GM12878 (cell line): ENCODE measurements at regions not wholly inside any gene's neighbourhood (a gene's known extent, or its start where the extent isn't known, plus 50 kb on each side); places are given as distances from the start of the nearest gene placed in this dataset.

Experiments
- ATAC-seq: fragments of 200-7000 bp; cut with Tn5 transposase; 3 replicates; pipeline ENCODE4 v1.9.1; 2020; ENCODE audit warnings: mild to moderate bottlenecking, moderate library complexity
- BruUV-seq: library from RNA; stranded (reverse); fragments of 400-500 nt; replicated peaks from 2 replicates; lab custom pipeline; 2021; lab: Mats Ljungman, UMichigan
- CTCF ChIA-PET: fragments of 300-600 bp; sonication (Branson Sonifier 250); formaldehyde crosslinking; extraction: SDS; loops from one replicate; lab custom pipeline; 2021; ENCODE audit warnings: inconsistent platforms; lab: Yijun Ruan, JAX
- POLR2A ChIA-PET: fragments of 350-600 bp; formaldehyde crosslinking; extraction: SDS; loops from one replicate; lab custom pipeline; 2021; ENCODE audit warnings: inconsistent platforms; lab: Charles Lee
- RAD21 ChIA-PET: fragments of 300-600 bp; sonication (Branson Sonifier 250); formaldehyde crosslinking; loops from one replicate; lab custom pipeline; 2023; ENCODE audit warnings: antibody characterized with exemption; ENCODE audit not compliant: unreplicated experiment; lab: Charles Lee
- SMC1A ChIA-PET: fragments of 300-600 bp; sonication (Branson Sonifier 250); formaldehyde crosslinking; loops from one replicate; lab custom pipeline; 2023; ENCODE audit not compliant: unreplicated experiment, uncharacterized antibody; lab: Charles Lee
- DNase-seq: peaks from one replicate; pipeline ENCODE4 v3.0.0-alpha.2; 2011; ENCODE audit warnings: low read depth, low spot score
- FAIRE-seq: peaks from 3 replicates; lab custom pipeline; 2011; peaks lifted over from hg19 to GRCh38; lab: Jason Lieb, UNC
- H2AFZ ChIP-seq: 2 replicates; pipeline ENCODE4 v1.6.0; 2011; ENCODE audit warnings: low read depth, low read length, control low read depth; ENCODE audit not compliant: control insufficient read depth
- H3K27ac ChIP-seq: 2 replicates; pipeline ENCODE4 v1.5.1; 2011; ENCODE audit warnings: control low read depth; ENCODE audit not compliant: control insufficient read depth, insufficient read depth
- H3K27me3 ChIP-seq, 2 experiments: replicated peaks in 1 of 2; 2 replicates each; pipeline versions ENCODE4 v1.6.0 to v1.6.1; 2011; ENCODE audit warnings: low read length in 1 of 2; ENCODE audit not compliant: control insufficient read depth in 2 of 2, insufficient read depth in 2 of 2
- H3K36me3 ChIP-seq, 2 experiments: 2 replicates each; pipeline ENCODE4 v1.5.1; 2011; ENCODE audit warnings: low read length in 1 of 2; ENCODE audit not compliant: control insufficient read depth in 2 of 2, insufficient read depth in 2 of 2
- H3K4me1 ChIP-seq: 2 replicates; pipeline ENCODE4 v1.6.1; 2011; ENCODE audit warnings: mild to moderate bottlenecking, low read length, moderate library complexity, mixed read lengths; ENCODE audit not compliant: control insufficient read depth, insufficient read depth
- H3K4me2 ChIP-seq: 2 replicates; pipeline ENCODE4 v1.6.0; 2011; ENCODE audit warnings: control low read depth; ENCODE audit not compliant: control insufficient read depth, insufficient read depth
- H3K4me3 ChIP-seq: fragments of 200-600 bp; sonication (generic); 2 replicates; pipeline ENCODE4 v1.5.1; 2016
- H3K79me2 ChIP-seq: 2 replicates; pipeline ENCODE4 v1.6.0; 2011; ENCODE audit warnings: low read length; ENCODE audit not compliant: control insufficient read depth, insufficient read depth
- H3K9ac ChIP-seq: 2 replicates; pipeline ENCODE4 v1.8.0; 2011; ENCODE audit warnings: low read length, control low read depth, mixed read lengths; ENCODE audit not compliant: control insufficient read depth, insufficient read depth
- H3K9me3 ChIP-seq: replicated peaks from 3 replicates; pipeline ENCODE4 v1.5.1; 2011; ENCODE audit warnings: mild to moderate bottlenecking, low read length; ENCODE audit not compliant: control insufficient read depth, insufficient read depth
- H4K20me1 ChIP-seq: 2 replicates; pipeline ENCODE4 v1.6.0; 2011; ENCODE audit not compliant: control insufficient read depth, insufficient read depth
- BMI1 ChIP-seq: fragments of 450-650 bp; IDR thresholded peaks from 2 replicates; pipeline ENCODE4 v1.6.1; 2016; ENCODE audit warnings: mild to moderate bottlenecking, moderate library complexity, borderline replicate concordance
- BRCA1 ChIP-seq: IDR thresholded peaks from 2 replicates; pipeline ENCODE4 v1.6.1; 2011; ENCODE audit warnings: low read depth, low read length, improper control_type of control experiment
- CEBPB ChIP-seq, 2 experiments: fragments of 150-350 bp in 1 of 2; IDR thresholded peaks; 2 replicates each; pipeline ENCODE4 v1.6.1; 2012 to 2014; ENCODE audit warnings: low read depth in 2 of 2, low read length in 2 of 2, borderline replicate concordance in 1 of 2, inconsistent platforms in 1 of 2
- CHD2 ChIP-seq: IDR thresholded peaks from 2 replicates; pipeline ENCODE4 v1.6.1; 2011; ENCODE audit warnings: low read depth, low read length, improper control_type of control experiment, borderline replicate concordance
- CHD4 ChIP-seq: fragments of 200-600 bp; sonication (generic); IDR thresholded peaks from 2 replicates; pipeline ENCODE4 v1.6.1; 2016; ENCODE audit warnings: mild to moderate bottlenecking
- ELK1 ChIP-seq: IDR thresholded peaks from 2 replicates; pipeline ENCODE4 v1.6.1; 2012; ENCODE audit warnings: low read depth, low read length, improper control_type of control experiment
- FOS ChIP-seq: IDR thresholded peaks from 3 replicates; pipeline ENCODE4 v1.6.1; 2011; ENCODE audit warnings: borderline replicate concordance; ENCODE audit not compliant: insufficient read length; ENCODE audit errors: extremely low read depth
- HCFC1 ChIP-seq: fragments of 150-350 bp; IDR thresholded peaks from 2 replicates; pipeline ENCODE4 v1.6.1; 2014; ENCODE audit warnings: low read length
- IKZF1 ChIP-seq: fragments of 450-650 bp; conservative IDR thresholded peaks from 2 replicates; pipeline ENCODE4 v1.6.1; 2017; ENCODE audit warnings: antibody characterized with exemption, mild to moderate bottlenecking
- KDM1A ChIP-seq: fragments of 200-600 bp; sonication (generic); IDR thresholded peaks from 2 replicates; pipeline ENCODE4 v1.6.1; 2016; ENCODE audit warnings: borderline replicate concordance
- MTA2 ChIP-seq: fragments of 450-650 bp; IDR thresholded peaks from 2 replicates; pipeline ENCODE4 v1.6.1; 2016; ENCODE audit warnings: low read depth, mild to moderate bottlenecking, moderate library complexity
- RAD51 ChIP-seq: fragments of 450-650 bp; IDR thresholded peaks from 2 replicates; pipeline ENCODE4 v1.6.1; 2016; ENCODE audit warnings: moderate library complexity, mild to moderate bottlenecking, inconsistent platforms
- RBBP5 ChIP-seq: fragments of 200-600 bp; sonication (generic); conservative IDR thresholded peaks from 2 replicates; pipeline ENCODE4 v1.6.1; 2016
- RCOR1 ChIP-seq: conservative IDR thresholded peaks from 2 replicates; pipeline ENCODE4 v1.6.1; 2012; ENCODE audit warnings: low read depth, low read length, improper control_type of control experiment
- SPI1 ChIP-seq: IDR thresholded peaks from 2 replicates; pipeline ENCODE4 v1.6.1; 2011; ENCODE audit warnings: low read depth, mild to moderate bottlenecking, low read length, moderate library complexity, borderline replicate concordance; ENCODE audit not compliant: insufficient read depth
- STAT1 ChIP-seq: fragments of 450-650 bp; conservative IDR thresholded peaks from 2 replicates; pipeline ENCODE4 v1.6.1; 2014; ENCODE audit warnings: antibody characterized with exemption, mild to moderate bottlenecking
- TARDBP ChIP-seq: IDR thresholded peaks from 2 replicates; pipeline ENCODE4 v1.6.1; 2016; ENCODE audit warnings: borderline replicate concordance
- TCF12 ChIP-seq: IDR thresholded peaks from 2 replicates; pipeline ENCODE4 v1.6.1; 2011; ENCODE audit warnings: low read depth, mild to moderate bottlenecking, low read length
- WGBS: methylation state at CpG from one replicate; pipeline ENCODE4 v1.1.6; 2016; ENCODE audit warnings: low lambda C conversion rate; ENCODE audit not compliant: insufficient replicate concordance, insufficient coverage; ENCODE audit errors: missing lambda C conversion rate; 5-methylcytosine and 5-hydroxymethylcytosine counted together
- in situ Hi-C: fragments of 300-500 bp; cut with MboI; formaldehyde crosslinking; loops from 9 replicates; pipeline ENCODE4 v1.14.3; 2018; ENCODE audit warnings: mixed read lengths
- intact Hi-C: fragments of 100-400 bp; cut with micrococcal nuclease; formaldehyde crosslinking; loops from one replicate; pipeline ENCODE4 v1.14.2; 2022; ENCODE audit not compliant: unreplicated experiment
- TF ChIP-seq, protein P1 (sequence below): IDR thresholded peaks from 2 replicates; pipeline ENCODE4 v1.6.1; 2011; ENCODE audit warnings: low read depth, mild to moderate bottlenecking, low read length, moderate library complexity, borderline replicate concordance; ENCODE audit errors: extremely low read depth

DNA sequence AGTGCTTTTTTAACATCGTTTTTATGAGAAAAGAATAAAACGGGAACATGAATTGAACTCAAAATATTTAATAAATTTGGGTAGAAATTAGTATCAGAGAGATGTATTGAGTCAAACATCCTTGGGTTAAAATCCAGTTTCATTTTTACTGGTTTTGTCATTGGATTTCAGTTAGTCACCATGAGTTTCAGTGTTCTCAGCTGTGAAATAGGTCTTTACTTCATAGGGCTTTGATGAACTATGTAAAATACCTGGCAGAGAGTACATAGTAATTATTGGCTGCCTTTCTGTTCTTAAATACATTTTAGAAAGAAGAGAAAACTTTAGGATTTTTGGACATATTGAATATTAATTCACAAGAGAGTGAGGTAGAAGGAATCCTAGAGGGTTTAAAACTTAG lies 105.8 kb downstream of the TANC2 start (continued):
- TF ChIP-seq CEBPB (IDR thresholded peaks at IDR 0.05; ENCODE audit: borderline replicate concordance in 1 of 2, low read depth in 2 of 2, low read length in 2 of 2), result no peak

DNA sequence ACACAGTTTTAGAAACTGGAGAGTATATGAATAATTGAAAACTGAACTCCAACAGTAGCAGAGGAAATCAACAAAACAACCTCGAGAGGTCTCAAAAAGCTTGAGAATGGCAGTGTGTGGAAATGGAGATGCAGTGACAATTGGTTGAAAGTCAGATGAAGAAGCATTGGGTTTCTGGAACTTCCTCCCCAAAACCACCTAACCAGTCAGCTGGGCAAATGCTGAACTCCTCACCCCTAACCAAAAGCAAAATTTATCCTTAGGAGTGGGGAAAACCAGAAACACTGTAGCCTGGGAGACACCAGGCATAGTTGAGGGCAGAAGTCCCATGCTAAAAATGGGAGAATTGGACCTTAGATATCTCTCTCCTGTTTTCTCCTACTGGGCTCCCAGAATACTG lies 109.9 kb downstream of the TANC2 start:
- ATAC-seq, result no peak
- H3K27me3 ChIP-seq, result no peaks in the 10 kb centered on the region
- POLR2A ChIA-PET, result no interaction called here
- no peak overlapping the region for H3K27ac ChIP-seq
- in situ Hi-C loops, result no loop called here
- H3K4me2 ChIP-seq, result no peak overlapping the region
- RAD21 ChIA-PET, result interaction anchor here (2.0 kb wide), 1 partner anchor 331 kb away, joined by 4 read pairs; no protein-coding TSS in a partner anchor
- H3K79me2 ChIP-seq, result no peaks in the 10 kb centered on the region
- WGBS, result 0% methylated on average over 1 of the region's 1 CpG
- SMC1A ChIA-PET, result no interaction called here
- no peaks in the 10 kb centered on the region for H4K20me1 ChIP-seq
- H3K9me3 ChIP-seq, result no peaks in the 10 kb centered on the region
- CTCF ChIA-PET, result no interaction called here
- no TSS peak for BruUV-seq
- TF ChIP-seq TCF12, result no peak
- TF ChIP-seq FOS, result no peak
- TF ChIP-seq RAD51, result no peak
- TF ChIP-seq STAT1, result no peak
- TF ChIP-seq BRCA1, result no peak
- TF ChIP-seq RCOR1, result no peak
- TF ChIP-seq SPI1, result no peak; the same call in 1 of the 2 replicates
- no peak for TF ChIP-seq RBBP5
- TF ChIP-seq HCFC1, result no peak
- no peak for TF ChIP-seq CHD4
- no peak for TF ChIP-seq BMI1
- TF ChIP-seq ELK1, result no peak
- TF ChIP-seq MTA2, result no peak
- TF ChIP-seq IKZF1, result no peak
- TF ChIP-seq CHD2, result no peak
- TF ChIP-seq, protein P1, sequence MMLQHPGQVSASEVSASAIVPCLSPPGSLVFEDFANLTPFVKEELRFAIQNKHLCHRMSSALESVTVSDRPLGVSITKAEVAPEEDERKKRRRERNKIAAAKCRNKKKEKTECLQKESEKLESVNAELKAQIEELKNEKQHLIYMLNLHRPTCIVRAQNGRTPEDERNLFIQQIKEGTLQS, result no peak
- TF ChIP-seq KDM1A, result no peak
- TF ChIP-seq TARDBP, result no peak
- H3K36me3 ChIP-seq, result no peaks in the 10 kb centered on the region
- FAIRE-seq, result no peak
- no peaks in the 10 kb centered on the region for H3K4me1 ChIP-seq
- intact Hi-C loops, result no loop called here
- no peak overlapping the region for H3K9ac ChIP-seq
- no peak for DNase-seq
- no peak overlapping the region for H2AFZ ChIP-seq
- no peak overlapping the region for H3K4me3 ChIP-seq
